AG10803 (cell line): ENCODE measurements at regions not wholly inside any gene's neighbourhood (a gene's known extent, or its start where the extent isn't known, plus 50 kb on each side); places are given as distances from the start of the nearest gene placed in this dataset.

Experiments
- DNase-seq: peaks from one replicate; pipeline ENCODE4 v3.0.0; 2010; ENCODE audit warnings: low read depth
- H3K4me3 ChIP-seq: 2 replicates; pipeline ENCODE4 v1.5.1; 2011; ENCODE audit warnings: mild to moderate bottlenecking, low read length, control low read depth
- CTCF ChIP-seq: conservative IDR thresholded peaks from 2 replicates; pipeline ENCODE4 v1.5.1; 2011; ENCODE audit warnings: mild to moderate bottlenecking, low read length, control low read depth, inconsistent platforms

- no peak overlapping the region for H3K4me3 ChIP-seq
- no peak for DNase-seq
- TF ChIP-seq CTCF, result no peak
These were observed 1048.0 kb downstream of the LRFN5 start for GRCh38 chr14:42654707-42655106.

- no peak overlapping the region for H3K4me3 ChIP-seq
- no peak for TF ChIP-seq CTCF
- DNase-seq, result no peak
These were observed 1036.1 kb downstream of the LRFN5 start for GRCh38 chr14:42642787-42643186.

- H3K4me3 ChIP-seq, result no peak overlapping the region
- TF ChIP-seq CTCF, result no peak
- no peak for DNase-seq
These were observed 1026.9 kb downstream of the LRFN5 start for GRCh38 chr14:42633504-42634095.

GRCh38 chr14:42629553-42629952, 1022.9 kb downstream of the LRFN5 start:
- no peak for TF ChIP-seq CTCF
- DNase-seq, result no peak
- no peak overlapping the region for H3K4me3 ChIP-seq

GRCh38 chr14:42628602-42629001, 1021.9 kb downstream of the LRFN5 start:
- DNase-seq, result no peak
- no peak overlapping the region for H3K4me3 ChIP-seq

GRCh38 chr14:42626986-42627385, 1020.3 kb downstream of the LRFN5 start:
- H3K4me3 ChIP-seq, result no peak overlapping the region
- DNase-seq, result no peak
- no peak for TF ChIP-seq CTCF

More at GRCh38 chr14:42628602-42629001, 1021.9 kb downstream of the LRFN5 start:
- no peak for TF ChIP-seq CTCF

GRCh38 chr14:42624980-42625761, 1018.5 kb downstream of the LRFN5 start:
- no peak for DNase-seq
- TF ChIP-seq CTCF, result no peak
- no peak overlapping the region for H3K4me3 ChIP-seq
